Loucy (cell line): ENCODE measurements at regions not wholly inside any gene's neighbourhood (a gene's known extent, or its start where the extent isn't known, plus 50 kb on each side); places are given as distances from the start of the nearest gene placed in this dataset.

Experiments used
- EZH2phosphoT487 ChIP-seq: fragments of 200-600 bp; IDR thresholded peaks from 2 replicates; pipeline ENCODE4 v1.6.1; 2018; ENCODE audit warnings: antibody characterized with exemption, mild to moderate bottlenecking, moderate library complexity, borderline replicate concordance
- TF ChIP-seq, protein P1 (sequence below): fragments of 200-600 bp; sonication (generic); conservative IDR thresholded peaks from 2 replicates; pipeline ENCODE4 v1.5.1; 2014; ENCODE audit warnings: mild to moderate bottlenecking, antibody characterized with exemption, low read length

DNA sequence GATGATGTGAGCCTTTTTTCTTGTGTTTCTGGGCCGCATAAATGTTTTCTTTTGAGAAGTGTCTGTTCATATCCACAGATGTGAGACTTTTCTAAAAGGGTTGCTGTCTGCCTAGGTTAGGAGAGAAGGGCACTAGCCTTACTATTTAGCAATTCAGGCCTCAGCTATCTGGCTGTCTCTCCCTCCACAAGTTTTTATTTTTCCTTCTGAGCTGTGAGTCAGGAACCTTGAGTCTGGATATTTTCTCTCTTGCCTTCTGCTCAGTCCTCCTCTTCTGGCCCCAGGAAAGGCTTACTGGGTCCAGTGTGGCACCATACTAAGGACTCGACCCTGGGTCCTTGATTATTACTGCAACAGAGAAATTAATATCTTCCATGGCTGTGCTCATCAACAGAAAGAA lies 187.6 kb downstream of the CSNK1G3 start:
- TF ChIP-seq, protein P1, sequence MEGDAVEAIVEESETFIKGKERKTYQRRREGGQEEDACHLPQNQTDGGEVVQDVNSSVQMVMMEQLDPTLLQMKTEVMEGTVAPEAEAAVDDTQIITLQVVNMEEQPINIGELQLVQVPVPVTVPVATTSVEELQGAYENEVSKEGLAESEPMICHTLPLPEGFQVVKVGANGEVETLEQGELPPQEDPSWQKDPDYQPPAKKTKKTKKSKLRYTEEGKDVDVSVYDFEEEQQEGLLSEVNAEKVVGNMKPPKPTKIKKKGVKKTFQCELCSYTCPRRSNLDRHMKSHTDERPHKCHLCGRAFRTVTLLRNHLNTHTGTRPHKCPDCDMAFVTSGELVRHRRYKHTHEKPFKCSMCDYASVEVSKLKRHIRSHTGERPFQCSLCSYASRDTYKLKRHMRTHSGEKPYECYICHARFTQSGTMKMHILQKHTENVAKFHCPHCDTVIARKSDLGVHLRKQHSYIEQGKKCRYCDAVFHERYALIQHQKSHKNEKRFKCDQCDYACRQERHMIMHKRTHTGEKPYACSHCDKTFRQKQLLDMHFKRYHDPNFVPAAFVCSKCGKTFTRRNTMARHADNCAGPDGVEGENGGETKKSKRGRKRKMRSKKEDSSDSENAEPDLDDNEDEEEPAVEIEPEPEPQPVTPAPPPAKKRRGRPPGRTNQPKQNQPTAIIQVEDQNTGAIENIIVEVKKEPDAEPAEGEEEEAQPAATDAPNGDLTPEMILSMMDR = no peak
- no peak for TF ChIP-seq EZH2phosphoT487
